AG04450 (cell line): ENCODE measurements at regions not wholly inside any gene's neighbourhood (a gene's known extent, or its start where the extent isn't known, plus 50 kb on each side); places are given as distances from the start of the nearest gene placed in this dataset.

ENCODE experiments used
- CTCF ChIA-PET: fragments of 300-600, 350-600 bp; formaldehyde crosslinking; extraction: SDS; loops from one replicate; lab custom pipeline; 2022; ENCODE audit warnings: antibody characterized with exemption, inconsistent platforms; lab: Charles Lee
- POLR2A ChIA-PET: fragments of 350-600 bp; formaldehyde crosslinking; extraction: SDS; loops from one replicate; lab custom pipeline; 2021; ENCODE audit warnings: antibody characterized with exemption, inconsistent platforms; lab: Yijun Ruan, JAX
- DNase-seq: peaks from one replicate; pipeline ENCODE4 v3.0.0-alpha.2; 2011; ENCODE audit warnings: low read depth, low spot score
- H3K27ac ChIP-seq: one replicate; pipeline ENCODE4 v1.5.1; 2012; ENCODE audit warnings: low read depth, low read length, control low read depth
- H3K27me3 ChIP-seq: one replicate; pipeline ENCODE4 v1.6.0; 2012; ENCODE audit warnings: low read length; ENCODE audit not compliant: control insufficient read depth, insufficient read depth
- H3K4me3 ChIP-seq: 2 replicates; pipeline ENCODE4 v1.5.1; 2011; ENCODE audit warnings: mild to moderate bottlenecking, low read depth, low read length, control low read depth
- H3K9me3 ChIP-seq: 2 replicates; pipeline ENCODE4 v1.5.1; 2012; ENCODE audit warnings: low read length; ENCODE audit not compliant: control insufficient read depth, insufficient read depth
- TF ChIP-seq, protein P1 (sequence below): IDR thresholded peaks from 2 replicates; pipeline ENCODE4 v1.5.1; 2011; ENCODE audit warnings: low read depth, low read length, control low read depth, inconsistent platforms

DNA sequence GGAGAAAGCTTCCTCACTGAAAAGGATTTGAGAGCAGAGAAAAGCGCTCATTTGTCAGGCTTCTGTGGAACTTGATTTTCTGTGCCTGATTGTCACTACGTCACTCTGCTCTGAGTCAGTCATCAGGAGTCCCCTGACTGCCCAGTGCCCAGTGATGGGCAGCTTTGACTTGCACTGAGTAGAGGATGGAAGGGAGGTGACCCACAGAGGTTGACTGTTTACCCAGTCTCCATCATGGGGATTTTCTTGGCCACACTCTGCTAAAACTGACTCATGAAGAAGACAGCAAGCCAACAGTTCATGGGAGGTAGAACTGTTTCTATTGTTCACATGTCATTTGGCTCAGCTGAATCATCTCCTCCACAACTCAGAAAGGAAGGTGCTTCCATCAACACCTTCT lies 82.1 kb upstream of the DUSP10 start:
- Histone ChIP-seq H3K27ac (no peak overlapping the region), H3K27me3 (no peaks in the 10 kb centered on the region), H3K9me3 (no peaks in the 10 kb centered on the region), H3K4me3 (no peak overlapping the region)
- ChIA-PET POLR2A (no interaction called here), CTCF (no interaction called here)
- TF ChIP-seq, protein P1, sequence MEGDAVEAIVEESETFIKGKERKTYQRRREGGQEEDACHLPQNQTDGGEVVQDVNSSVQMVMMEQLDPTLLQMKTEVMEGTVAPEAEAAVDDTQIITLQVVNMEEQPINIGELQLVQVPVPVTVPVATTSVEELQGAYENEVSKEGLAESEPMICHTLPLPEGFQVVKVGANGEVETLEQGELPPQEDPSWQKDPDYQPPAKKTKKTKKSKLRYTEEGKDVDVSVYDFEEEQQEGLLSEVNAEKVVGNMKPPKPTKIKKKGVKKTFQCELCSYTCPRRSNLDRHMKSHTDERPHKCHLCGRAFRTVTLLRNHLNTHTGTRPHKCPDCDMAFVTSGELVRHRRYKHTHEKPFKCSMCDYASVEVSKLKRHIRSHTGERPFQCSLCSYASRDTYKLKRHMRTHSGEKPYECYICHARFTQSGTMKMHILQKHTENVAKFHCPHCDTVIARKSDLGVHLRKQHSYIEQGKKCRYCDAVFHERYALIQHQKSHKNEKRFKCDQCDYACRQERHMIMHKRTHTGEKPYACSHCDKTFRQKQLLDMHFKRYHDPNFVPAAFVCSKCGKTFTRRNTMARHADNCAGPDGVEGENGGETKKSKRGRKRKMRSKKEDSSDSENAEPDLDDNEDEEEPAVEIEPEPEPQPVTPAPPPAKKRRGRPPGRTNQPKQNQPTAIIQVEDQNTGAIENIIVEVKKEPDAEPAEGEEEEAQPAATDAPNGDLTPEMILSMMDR, result no peak
- no peak for DNase-seq

DNA sequence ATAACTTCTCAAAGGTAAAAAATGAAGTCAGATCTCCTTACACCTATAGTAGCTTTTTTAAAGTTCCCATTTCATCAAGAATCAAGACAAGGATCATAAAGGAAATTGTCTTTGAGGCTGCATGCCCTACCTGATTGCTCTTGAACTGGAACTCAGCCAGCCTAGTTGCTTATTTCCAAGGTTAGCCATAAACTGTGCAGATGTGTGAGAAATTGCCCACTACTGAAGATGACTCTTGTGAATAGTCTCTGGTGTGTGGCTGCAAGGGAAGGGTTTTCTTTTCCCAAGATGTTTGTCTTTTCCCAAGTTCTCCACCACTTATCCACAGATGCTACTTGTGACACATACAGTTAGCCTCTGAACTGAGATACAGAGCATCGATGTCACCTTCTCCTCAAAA lies 81.7 kb upstream of the DUSP10 start:
- no peaks in the 10 kb centered on the region for H3K9me3 ChIP-seq
- DNase-seq, result no peak
- no peak overlapping the region for H3K27ac ChIP-seq
- H3K27me3 ChIP-seq, result no peaks in the 10 kb centered on the region
- TF ChIP-seq, protein P1, result no peak
- POLR2A ChIA-PET, result no interaction called here
- CTCF ChIA-PET, result no interaction called here
- H3K4me3 ChIP-seq, result no peak overlapping the region

DNA sequence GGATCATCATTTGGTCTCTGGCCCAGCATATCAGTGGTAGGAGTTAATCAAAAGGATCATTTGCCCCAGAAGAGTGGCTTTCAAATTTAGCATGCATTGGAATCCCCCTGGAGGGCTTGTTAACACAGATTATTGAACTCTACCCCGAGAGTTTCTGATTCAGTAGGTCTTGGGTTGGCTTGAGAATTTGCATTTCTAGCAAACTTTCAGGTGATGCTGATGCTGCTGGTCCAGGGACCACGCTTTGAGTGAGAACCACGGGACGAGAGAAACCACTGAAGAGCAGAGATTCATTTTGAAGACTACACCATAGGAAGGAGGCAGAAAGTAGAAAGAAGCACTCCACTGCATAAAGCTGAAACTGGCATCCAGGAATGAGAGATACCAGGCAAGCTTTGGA lies 81.3 kb upstream of the DUSP10 start:
- no peaks in the 10 kb centered on the region for H3K27me3 ChIP-seq
- no peak overlapping the region for H3K27ac ChIP-seq
- H3K9me3 ChIP-seq, result no peaks in the 10 kb centered on the region
- no peak overlapping the region for H3K4me3 ChIP-seq
- CTCF ChIA-PET, result no interaction called here
- no peak for DNase-seq
- TF ChIP-seq, protein P1, result no peak
- POLR2A ChIA-PET, result no interaction called here

- no peaks in the 10 kb centered on the region for H3K9me3 ChIP-seq
- no peak overlapping the region for H3K4me3 ChIP-seq
- ChIA-PET POLR2A (no interaction called here), CTCF (no interaction called here)
- no peaks in the 10 kb centered on the region for H3K27me3 ChIP-seq
- H3K27ac ChIP-seq, result no peak overlapping the region
- TF ChIP-seq, protein P1, result no peak
- DNase-seq, result no peak
Observed at GRCh38 chr1:221822591-221822990, 80.7 kb upstream of the DUSP10 start.

DNA sequence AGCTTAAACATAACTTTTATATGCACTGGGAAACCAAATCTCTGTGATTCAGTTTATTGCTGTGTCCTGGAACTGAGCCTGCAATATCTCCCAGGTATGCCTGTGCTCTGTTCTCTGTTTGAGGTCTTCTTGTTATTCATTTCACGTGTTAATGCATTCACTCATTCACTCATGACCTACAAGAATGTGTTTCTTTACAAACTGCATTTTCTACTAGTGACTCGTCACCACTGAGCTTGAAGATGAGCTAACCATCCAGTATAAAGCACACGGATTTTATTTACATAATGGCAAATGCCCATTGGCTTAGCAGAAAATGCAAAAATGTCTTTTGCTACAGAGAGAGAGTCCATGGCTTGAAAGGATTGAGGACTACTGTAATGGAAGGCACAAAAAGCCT lies 75.0 kb upstream of the DUSP10 start:
- Histone ChIP-seq H3K9me3 (no peaks in the 10 kb centered on the region), H3K4me3 (no peak overlapping the region), H3K27me3 (no peaks in the 10 kb centered on the region), H3K27ac (peak overlapping the region; percentile 71)
- TF ChIP-seq, protein P1, result no peak
- POLR2A ChIA-PET, result interaction anchor here (0.6 to 1.2 kb wide), 2 partner anchors 75 to 76 kb away, joined by 3 read pairs; no protein-coding TSS in a partner anchor
- CTCF ChIA-PET, result interaction anchor here (1.0 kb wide), 1 partner anchor 183 kb away, joined by 3 read pairs; no protein-coding TSS in a partner anchor
- DNase-seq, result peak; percentile 91
